ENCODE measurements at regions not wholly inside any gene's neighbourhood (a gene's known extent, or its start where the extent isn't known, plus 50 kb on each side); places are given as distances from the start of the nearest gene placed in this dataset.

GRCh38 chr2:63751901-63752300 lies 89.8 kb upstream of the UGP2 start:
- no peak overlapping the region for H3K4me3 ChIP-seq
- H3K27ac ChIP-seq: no peak overlapping the region
- no peaks in the 10 kb centered on the region for H3K9me3 ChIP-seq
- intact Hi-C loops (cut with DNase I; ENCODE audit: low total_unique reads): no loop called here
- no peaks in the 10 kb centered on the region for H3K27me3 ChIP-seq
- TF ChIP-seq POLR2A (IDR thresholded peaks at IDR 0.05): no peak
- no peak for TF ChIP-seq CTCF (IDR thresholded peaks at IDR 0.05)
- peaks cover 0 to 5% of the 10 kb centered on the region in 2 donors for H3K4me1 ChIP-seq
- H3K36me3 ChIP-seq: no peaks in the 10 kb centered on the region
- no peak for DNase-seq

- intact Hi-C loops (cut with DNase I; ENCODE audit: low total_unique reads): no loop called here
- Histone ChIP-seq H3K4me1 (peaks cover 0 to 5% of the 10 kb centered on the region in 2 donors), H3K27me3 (no peaks in the 10 kb centered on the region), H3K27ac (no peak overlapping the region), H3K9me3 (no peaks in the 10 kb centered on the region), H3K36me3 (no peaks in the 10 kb centered on the region), H3K4me3 (no peak overlapping the region)
- TF ChIP-seq POLR2A (IDR thresholded peaks at IDR 0.05) (no peak), CTCF (IDR thresholded peaks at IDR 0.05) (no peak)
- DNase-seq: no peak
These were observed 86.5 kb upstream of the UGP2 start for GRCh38 chr2:63755216-63755615.

GRCh38 chr2:63755965-63756364 lies 85.7 kb upstream of the UGP2 start:
- no peaks in the 10 kb centered on the region for H3K27me3 ChIP-seq
- no peak for DNase-seq
- no peaks in the 10 kb centered on the region for H3K9me3 ChIP-seq
- H3K36me3 ChIP-seq: no peaks in the 10 kb centered on the region
- TF ChIP-seq POLR2A (IDR thresholded peaks at IDR 0.05): no peak
- no peak for TF ChIP-seq CTCF (IDR thresholded peaks at IDR 0.05)
- H3K4me1 ChIP-seq: peaks cover 0 to 5% of the 10 kb centered on the region in 2 donors
- intact Hi-C loops (cut with DNase I; ENCODE audit: low total_unique reads): no loop called here
- no peak overlapping the region for H3K4me3 ChIP-seq
- H3K27ac ChIP-seq: no peak overlapping the region

GRCh38 chr2:63763391-63763941 lies 78.2 kb upstream of the UGP2 start:
- TF ChIP-seq CTCF (IDR thresholded peaks at IDR 0.05): no peak
- TF ChIP-seq POLR2A (IDR thresholded peaks at IDR 0.05): no peak
- DNase-seq: no peak
- Histone ChIP-seq H3K27ac (no peak overlapping the region), H3K4me3 (no peak overlapping the region), H3K27me3 (no peaks in the 10 kb centered on the region), H3K9me3 (no peaks in the 10 kb centered on the region), H3K4me1 (no peaks in the 10 kb centered on the region), H3K36me3 (no peaks in the 10 kb centered on the region)
- intact Hi-C loops (cut with DNase I; ENCODE audit: low total_unique reads): no loop called here

- no peaks in the 10 kb centered on the region for H3K4me1 ChIP-seq
- H3K27me3 ChIP-seq: no peaks in the 10 kb centered on the region
- H3K27ac ChIP-seq: no peak overlapping the region
- H3K4me3 ChIP-seq: no peak overlapping the region
- no peaks in the 10 kb centered on the region for H3K36me3 ChIP-seq
- H3K9me3 ChIP-seq: no peaks in the 10 kb centered on the region
- TF ChIP-seq CTCF (IDR thresholded peaks at IDR 0.05) (no peak), POLR2A (IDR thresholded peaks at IDR 0.05) (no peak)
- no peak for DNase-seq
- intact Hi-C loops (cut with DNase I; ENCODE audit: low total_unique reads): no loop called here
These were observed 77.1 kb upstream of the UGP2 start for GRCh38 chr2:63764630-63765029.

Measured in uterus (tissue), 3 donors.